ENCODE measurements at regions not wholly inside any gene's neighbourhood (a gene's known extent, or its start where the extent isn't known, plus 50 kb on each side); places are given as distances from the start of the nearest gene placed in this dataset.
"Not testable (repeated sequence)": the region's sequence is repeated elsewhere in the genome, so short reads cannot be mapped to it uniquely, and the experiment has no call there.

DNA sequence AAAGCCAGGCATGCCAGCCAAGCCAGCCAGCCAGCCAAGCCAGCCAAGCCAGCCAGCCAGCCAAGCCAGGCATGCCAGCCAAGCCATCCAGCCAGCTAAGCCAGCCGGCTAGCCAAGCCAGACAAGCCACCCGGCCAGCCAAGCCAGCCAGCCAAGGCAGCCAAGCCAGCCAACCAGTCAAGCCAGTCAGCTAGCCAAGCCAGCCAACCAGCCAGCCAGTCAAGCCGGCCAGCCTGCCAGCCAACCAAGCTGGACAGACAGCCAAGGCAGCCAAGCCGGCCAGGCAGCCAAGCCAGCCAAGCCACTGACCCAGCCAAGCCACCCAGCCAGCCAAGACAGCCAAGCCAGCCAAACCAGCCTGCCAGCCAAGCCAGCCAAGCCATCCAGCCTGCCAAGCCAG, 326.9 kb upstream of the PLGLB2 start:
- TF ChIP-seq POLR2A, CTCF (IDR thresholded peaks at IDR 0.05): not testable (repeated sequence)

Data from lower leg skin (tissue), 3 donors.